ENCODE measurements at regions not wholly inside any gene's neighbourhood (a gene's known extent, or its start where the extent isn't known, plus 50 kb on each side); places are given as distances from the start of the nearest gene placed in this dataset.

GRCh38 chr9:118306801-118307200 is 602.6 kb downstream of the TLR4 start (continued):
- no peak for TF ChIP-seq TSHZ2 (CRISPR knock-in tag; IDR thresholded peaks at IDR 0.05)

- TF ChIP-seq ISL1 (CRISPR knock-in tag; IDR thresholded peaks at IDR 0.05) (peak; percentile 11; the same call in 1 of the 2 replicates), ZFP30 (CRISPR knock-in tag; IDR thresholded peaks at IDR 0.05) (no peak), CSRNP3 (CRISPR knock-in tag; IDR thresholded peaks at IDR 0.05) (no peak), TCF4 (CRISPR knock-in tag; IDR thresholded peaks at IDR 0.05; ENCODE audit: borderline replicate concordance) (no peak)
- ATAC-seq, result no peak
Observed at GRCh38 chr9:118313965-118314364, 609.8 kb downstream of the TLR4 start.

- TF ChIP-seq ESRRG (CRISPR knock-in tag; IDR thresholded peaks at IDR 0.05) (no peak), TSHZ2 (CRISPR knock-in tag; IDR thresholded peaks at IDR 0.05) (no peak), TOX (CRISPR knock-in tag; IDR thresholded peaks at IDR 0.05; ENCODE audit: borderline replicate concordance) (no peak), ZFP3 (CRISPR knock-in tag; IDR thresholded peaks at IDR 0.05) (no peak), ZFP30 (CRISPR knock-in tag; IDR thresholded peaks at IDR 0.05) (no peak), ZC3H10 (CRISPR knock-in tag; IDR thresholded peaks at IDR 0.05) (no peak), OSR1 (CRISPR knock-in tag; IDR thresholded peaks at IDR 0.05) (no peak), ZNF70 (CRISPR knock-in tag; IDR thresholded peaks at IDR 0.05) (no peak), SNAI2 (CRISPR knock-in tag; IDR thresholded peaks at IDR 0.05) (no peak), TCF4 (CRISPR knock-in tag; IDR thresholded peaks at IDR 0.05; ENCODE audit: borderline replicate concordance) (no peak), ARNTL (CRISPR knock-in tag; IDR thresholded peaks at IDR 0.05; ENCODE audit: borderline replicate concordance, low read depth) (no peak), ZNF8 (CRISPR knock-in tag; IDR thresholded peaks at IDR 0.05) (no peak), CSRNP3 (CRISPR knock-in tag; IDR thresholded peaks at IDR 0.05) (no peak)
- no peak for ATAC-seq
Observed at GRCh38 chr9:118316831-118317343, 612.7 kb downstream of the TLR4 start.

- no peak for ATAC-seq
- no peak for TF ChIP-seq CSDC2 (CRISPR knock-in tag; IDR thresholded peaks at IDR 0.05)
- no peak for TF ChIP-seq POU6F1 (CRISPR knock-in tag; IDR thresholded peaks at IDR 0.05; ENCODE audit: borderline replicate concordance, low read depth)
- TF ChIP-seq ZNF8 (CRISPR knock-in tag; IDR thresholded peaks at IDR 0.05), result no peak
- no peak for TF ChIP-seq ESRRG (CRISPR knock-in tag; IDR thresholded peaks at IDR 0.05)
- TF ChIP-seq ZFP3 (CRISPR knock-in tag; IDR thresholded peaks at IDR 0.05), result no peak
- TF ChIP-seq PATZ1 (CRISPR knock-in tag; IDR thresholded peaks at IDR 0.05; ENCODE audit: borderline replicate concordance), result no peak
- no peak for TF ChIP-seq TCF4 (CRISPR knock-in tag; IDR thresholded peaks at IDR 0.05; ENCODE audit: borderline replicate concordance)
- TF ChIP-seq SNAI2 (CRISPR knock-in tag; IDR thresholded peaks at IDR 0.05), result no peak
- TF ChIP-seq OSR1 (CRISPR knock-in tag; IDR thresholded peaks at IDR 0.05), result no peak
- no peak for TF ChIP-seq CSRNP3 (CRISPR knock-in tag; IDR thresholded peaks at IDR 0.05)
- no peak for TF ChIP-seq BACH2 (CRISPR knock-in tag; IDR thresholded peaks at IDR 0.05; ENCODE audit: borderline replicate concordance)
- TF ChIP-seq TOX (CRISPR knock-in tag; IDR thresholded peaks at IDR 0.05; ENCODE audit: borderline replicate concordance), result no peak
- TF ChIP-seq ZFP30 (CRISPR knock-in tag; IDR thresholded peaks at IDR 0.05), result no peak
- TF ChIP-seq PPARA (CRISPR knock-in tag; IDR thresholded peaks at IDR 0.05; ENCODE audit: borderline replicate concordance), result no peak
- TF ChIP-seq ARNTL (CRISPR knock-in tag; IDR thresholded peaks at IDR 0.05; ENCODE audit: borderline replicate concordance, low read depth), result no peak
- TF ChIP-seq ZNF70 (CRISPR knock-in tag; IDR thresholded peaks at IDR 0.05), result no peak
Observed at GRCh38 chr9:118318770-118319431, 614.7 kb downstream of the TLR4 start.
